CD1c-positive myeloid dendritic cell (primary cell): ENCODE measurements at regions not wholly inside any gene's neighbourhood (a gene's known extent, or its start where the extent isn't known, plus 50 kb on each side); places are given as distances from the start of the nearest gene placed in this dataset.

ENCODE experiments used
- DNase-seq: peaks from one replicate; pipeline ENCODE4 v3.0.0-alpha.2; 2016; ENCODE audit errors: extremely low spot score

- no peak for DNase-seq
These were observed 158.1 kb downstream of the TBXT start for GRCh38 chr6:166009385-166010031.

- DNase-seq = no peak
These were observed 158.9 kb downstream of the TBXT start for GRCh38 chr6:166008441-166009369.

- DNase-seq = no peak
These were observed 160.0 kb downstream of the TBXT start for GRCh38 chr6:166007349-166008263.

GRCh38 chr6:166006900-166007301 is 160.8 kb downstream of the TBXT start:
- no peak for DNase-seq

- no peak for DNase-seq
These were observed 161.4 kb downstream of the TBXT start for GRCh38 chr6:166005944-166006899.

DNA sequence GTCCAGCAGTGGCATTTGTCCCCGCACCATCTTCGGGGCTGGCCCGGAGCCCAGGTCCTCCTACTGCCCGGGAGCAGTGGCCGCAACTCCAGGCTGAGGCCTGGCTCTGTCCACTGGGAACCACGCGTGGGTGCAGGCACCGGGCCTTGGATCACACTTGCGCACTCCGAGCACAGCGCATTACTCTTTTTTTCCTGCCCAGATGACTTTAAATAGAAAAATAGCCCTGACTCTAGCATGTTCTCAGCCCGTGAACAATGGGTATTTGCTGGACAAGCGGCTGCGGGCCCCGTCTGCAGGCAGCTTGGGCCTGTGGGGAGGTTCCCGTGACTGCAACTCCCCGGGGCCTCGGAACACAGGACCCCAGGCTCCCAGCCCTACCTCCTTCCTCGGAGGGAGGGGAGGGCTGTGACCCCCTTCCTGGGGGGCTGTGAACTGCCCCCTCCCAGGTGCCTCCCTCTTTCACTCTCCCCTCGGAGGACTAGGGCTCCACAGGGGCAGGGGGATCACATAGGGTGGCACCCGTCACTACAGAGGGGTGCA is 162.2 kb downstream of the TBXT start:
- DNase-seq = no peak

DNA sequence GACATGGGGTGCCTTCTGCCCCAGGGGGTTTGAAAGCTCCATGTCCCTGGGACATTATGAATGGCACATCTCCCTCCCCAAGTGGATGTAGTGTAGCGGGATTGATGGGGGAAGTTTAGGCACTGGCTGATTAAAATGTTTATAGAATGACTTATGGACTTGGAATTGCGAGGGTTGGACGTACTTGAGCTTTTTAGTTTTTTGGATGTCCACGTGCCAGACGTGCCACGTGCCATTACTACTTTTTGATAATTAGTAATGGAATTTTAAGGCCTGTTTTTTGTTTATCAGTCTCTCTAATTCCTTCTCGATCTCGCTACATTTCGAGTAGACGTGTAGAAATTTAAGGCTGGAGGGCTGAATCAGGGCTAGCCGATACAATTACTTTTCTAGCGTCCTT is 162.8 kb downstream of the TBXT start:
- no peak for DNase-seq

GRCh38 chr6:166004471-166004870 is 163.2 kb downstream of the TBXT start:
- DNase-seq = no peak

DNA sequence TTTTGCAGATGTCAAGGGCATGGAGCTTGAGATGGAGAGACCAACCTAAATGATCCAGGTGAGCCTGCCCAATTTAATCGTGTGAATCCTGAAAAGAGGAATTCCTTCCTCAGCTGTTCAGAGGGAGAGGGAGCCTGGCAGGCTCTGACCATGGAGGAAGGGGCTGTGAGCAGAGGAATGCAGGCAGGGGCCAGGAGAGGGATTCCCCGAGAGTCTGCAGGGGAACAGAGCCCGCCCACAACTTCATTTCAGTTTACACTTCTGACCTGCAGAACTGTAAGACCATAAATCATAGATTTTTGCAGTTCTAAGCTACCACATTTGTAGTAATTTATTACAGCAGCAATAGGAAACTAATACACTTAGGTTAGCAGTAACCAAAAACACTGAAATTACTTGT is 164.1 kb downstream of the TBXT start:
- DNase-seq = no peak

DNA sequence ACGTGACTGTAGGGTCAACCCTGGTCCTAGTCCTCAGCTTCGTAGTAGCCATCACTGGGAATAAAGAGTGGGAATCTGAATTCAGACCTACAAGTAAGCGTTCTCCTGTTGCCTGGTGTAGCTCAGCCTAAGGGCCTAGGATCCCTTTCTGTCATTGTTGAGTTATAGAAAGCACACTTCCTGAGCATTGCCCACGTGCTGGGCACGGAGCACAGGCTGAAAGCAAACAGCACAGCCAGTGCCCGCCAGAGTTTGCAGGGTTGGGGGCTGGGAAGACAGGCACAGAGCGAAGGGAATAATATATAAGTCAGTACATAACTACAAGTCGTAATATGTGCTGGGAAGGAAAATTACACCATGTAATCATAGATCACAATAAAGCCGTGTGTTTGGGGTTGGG is 166.3 kb downstream of the TBXT start:
- DNase-seq = no peak

GRCh38 chr6:165999279-165999678 is 168.4 kb downstream of the TBXT start:
- DNase-seq = no peak

GRCh38 chr6:165998072-165998471 is 169.6 kb downstream of the TBXT start:
- no peak for DNase-seq

DNA sequence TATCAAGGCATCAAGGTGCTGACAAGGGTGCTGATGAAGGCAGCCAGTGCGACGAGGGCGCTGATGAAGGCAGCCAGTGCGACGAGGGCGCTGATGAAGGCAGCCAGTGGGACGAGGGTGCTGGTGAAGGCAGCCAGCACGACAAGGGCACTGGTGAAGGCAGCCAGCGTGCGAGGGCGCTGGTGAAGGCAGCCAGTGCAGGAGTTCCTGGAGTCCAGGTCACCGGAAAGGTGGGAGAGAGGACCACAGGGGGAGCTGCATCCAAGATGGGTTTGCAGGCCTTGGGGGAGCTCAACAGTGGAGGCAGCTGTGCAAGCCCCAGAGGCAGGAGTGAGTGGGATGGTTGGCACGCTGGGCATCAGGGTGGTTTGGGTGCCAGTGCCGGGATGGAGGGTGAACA is 176.3 kb downstream of the TBXT start:
- no peak for DNase-seq

- DNase-seq = no peak
These were observed 177.4 kb downstream of the TBXT start for GRCh38 chr6:165990216-165990615.

DNA sequence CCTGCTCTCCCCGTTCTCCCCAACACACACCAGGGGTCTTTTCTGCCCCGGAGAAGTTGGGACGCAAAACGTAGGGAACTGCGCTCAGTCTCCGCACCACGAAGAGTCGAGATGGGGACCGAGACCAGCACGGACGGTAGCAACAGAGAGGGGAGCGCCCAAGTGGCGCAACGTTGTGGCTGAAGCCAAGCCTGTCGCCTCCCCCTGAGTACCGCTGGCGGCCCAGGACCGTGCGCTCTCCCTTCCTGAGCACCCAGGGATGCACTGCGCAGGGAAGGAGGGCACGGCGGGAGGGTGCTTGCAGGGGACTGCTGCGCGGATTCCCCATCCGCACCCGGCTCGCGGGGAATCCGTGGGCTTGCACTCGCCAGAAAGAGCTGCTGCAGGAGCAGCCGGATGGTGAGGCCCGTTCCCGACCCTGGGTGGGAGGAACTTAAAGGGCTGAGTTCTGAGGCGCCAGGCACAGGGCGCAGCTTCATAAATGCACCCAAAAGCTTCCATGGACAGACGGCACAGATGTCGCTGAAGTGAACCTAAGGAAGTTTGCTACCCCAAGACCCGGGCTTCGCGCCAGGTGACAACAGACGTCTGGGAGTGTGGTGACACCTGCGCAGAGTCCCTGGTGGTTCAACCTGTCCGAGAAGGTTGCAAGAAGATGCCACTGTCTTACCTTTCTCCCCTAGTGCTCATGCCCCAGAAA is 178.7 kb downstream of the TBXT start:
- no peak for DNase-seq

DNA sequence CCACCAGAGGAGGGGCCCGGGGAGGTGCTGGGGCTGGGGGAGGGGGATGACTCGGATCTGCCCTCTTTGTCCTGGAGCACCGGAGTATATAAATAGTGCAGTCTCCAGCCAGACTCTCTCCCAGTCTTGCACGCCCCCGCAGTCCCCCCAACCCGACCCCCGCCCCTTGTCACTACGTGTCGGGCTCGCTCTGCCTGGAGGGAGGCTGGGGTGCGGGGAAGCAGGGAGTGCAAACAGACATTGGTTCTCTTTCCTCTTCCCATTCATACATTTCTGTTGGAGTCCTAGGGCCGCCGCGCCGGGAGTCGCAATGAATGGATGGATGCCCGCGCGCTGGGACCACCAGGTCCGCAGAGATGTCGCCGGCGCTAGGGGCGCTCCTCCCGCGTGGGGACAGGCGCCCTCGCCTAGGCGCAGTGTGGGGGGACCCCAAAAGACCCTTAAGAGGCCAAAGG is 179.3 kb downstream of the TBXT start:
- DNase-seq = no peak

- no peak for DNase-seq
These were observed 180.0 kb downstream of the TBXT start for GRCh38 chr6:165987483-165988301.

DNA sequence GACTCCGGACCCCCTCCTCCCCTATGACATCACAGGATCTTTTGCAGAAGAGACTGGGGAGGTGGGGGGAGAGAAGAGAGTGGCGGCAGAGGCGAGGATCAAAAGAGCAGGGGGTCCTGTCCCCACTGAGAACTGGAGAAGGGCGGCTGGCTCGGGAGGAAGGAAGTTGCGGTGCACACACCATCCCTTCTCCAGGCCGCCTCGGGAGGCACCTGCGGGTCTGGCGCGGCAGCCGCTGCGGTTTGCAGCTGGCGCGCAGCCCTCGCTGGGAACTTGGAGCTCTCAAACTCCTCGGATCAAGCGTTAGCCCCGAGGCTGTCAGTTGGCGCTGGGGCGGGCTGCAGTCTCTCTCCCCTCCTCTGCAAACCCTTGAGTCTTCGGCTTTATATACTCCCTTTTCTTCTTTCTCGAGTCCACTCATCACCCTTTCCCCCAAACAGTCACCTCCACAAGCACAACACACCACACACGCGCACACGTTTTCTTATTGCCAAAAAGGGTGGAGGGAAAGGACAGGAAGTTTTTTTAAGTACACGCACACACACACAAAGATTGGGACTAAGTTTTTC is 180.7 kb downstream of the TBXT start:
- DNase-seq = no peak
